ENCODE measurements at regions not wholly inside any gene's neighbourhood (a gene's known extent, or its start where the extent isn't known, plus 50 kb on each side); places are given as distances from the start of the nearest gene placed in this dataset.

- TF ChIP-seq TAF1 (IDR thresholded peaks at IDR 0.05; ENCODE audit: borderline replicate concordance, low read depth, low read length) (no peak), RFX5 (IDR thresholded peaks at IDR 0.05; ENCODE audit: low read length) (no peak), EZH2phosphoT487 (IDR thresholded peaks at IDR 0.05; ENCODE audit: borderline replicate concordance, low read depth) (no peak), CHD2 (IDR thresholded peaks at IDR 0.05; ENCODE audit: low read length, partially characterized antibody) (no peak), CTCF (IDR thresholded peaks at IDR 0.05) (no peak), ZBTB33 (IDR thresholded peaks at IDR 0.05; ENCODE audit: borderline replicate concordance, low read depth) (no peak), SMC3 (IDR thresholded peaks at IDR 0.05; ENCODE audit: low read depth, low read length) (no peak), SIN3A (IDR thresholded peaks at IDR 0.05; ENCODE audit: borderline replicate concordance, low read depth, low read length) (no peak), GABPA (IDR thresholded peaks at IDR 0.05; ENCODE audit: low read depth) (no peak), PBX3 (IDR thresholded peaks at IDR 0.05) (no peak), YY1 (IDR thresholded peaks at IDR 0.05; ENCODE audit: low read depth) (no peak), RCOR1 (IDR thresholded peaks at IDR 0.05; ENCODE audit: low read length) (no peak)
Measured at GRCh38 chr5:135706893-135707292, 127.6 kb upstream of the SLC25A48 start.
